Immature natural killer cell (primary cell): ENCODE measurements at regions not wholly inside any gene's neighbourhood (a gene's known extent, or its start where the extent isn't known, plus 50 kb on each side); places are given as distances from the start of the nearest gene placed in this dataset.
A peak's percentile ranks its signal among the peaks of the same experiment; 100 is the strongest.

Source experiments
- DNase-seq, 3 donors: peaks; one replicate each; pipeline ENCODE4 v3.0.0; 2022; ENCODE audit warnings: mixed read lengths in 1 of 3
- H3K27ac Mint-ChIP-seq, 6 donors: one replicate each; pipeline ENCODE4 v1.8.0; 2020; ENCODE audit warnings: mixed read lengths in 6 of 6, mild to moderate bottlenecking in 5 of 6, inconsistent platforms in 4 of 6, moderate library complexity in 3 of 6
- H3K27me3 Mint-ChIP-seq, 3 donors: one replicate each; pipeline ENCODE4 v1.8.0; 2020 to 2021; ENCODE audit warnings: low read depth in 3 of 3, mild to moderate bottlenecking in 3 of 3, mixed read lengths in 3 of 3, moderate library complexity in 3 of 3, inconsistent platforms in 1 of 3
- H3K36me3 Mint-ChIP-seq, 3 donors: one replicate each; pipeline ENCODE4 v1.8.0; 2020; ENCODE audit warnings: mixed read lengths in 3 of 3, inconsistent platforms in 2 of 3, mild to moderate bottlenecking in 2 of 3
- H3K4me1 Mint-ChIP-seq, 2 donors: one replicate each; pipeline ENCODE4 v1.8.0; 2020; ENCODE audit warnings: inconsistent platforms in 2 of 2, mild to moderate bottlenecking in 2 of 2, mixed read lengths in 2 of 2, moderate library complexity in 1 of 2
- H3K4me3 Mint-ChIP-seq, 5 donors: one replicate each; pipeline ENCODE4 v1.8.0; 2020; ENCODE audit warnings: mild to moderate bottlenecking in 5 of 5, mixed read lengths in 5 of 5, inconsistent platforms in 3 of 5, moderate library complexity in 3 of 5
- H3K9me3 Mint-ChIP-seq, 6 donors: one replicate each; pipeline ENCODE4 v1.8.0; 2020; ENCODE audit warnings: mild to moderate bottlenecking in 6 of 6, mixed read lengths in 6 of 6, inconsistent platforms in 4 of 6, moderate library complexity in 3 of 6

GRCh38 chr1:219517031-219517430, 95.9 kb downstream of the ZC3H11B start:
- Mint-ChIP-seq H3K4me3 (no peak overlapping the region), H3K4me1 (no peaks in the 10 kb centered on the region), H3K27me3 (peaks cover 0 to 4% (median 1%) of the 10 kb centered on the region in 3 donors), H3K9me3 (peaks cover 0 to 10% (median 2%) of the 10 kb centered on the region in 6 donors), H3K36me3 (no peaks in the 10 kb centered on the region), H3K27ac (no peak overlapping the region)
- DNase-seq, result no peak

- peaks cover 2 to 13% (median 3%) of the 10 kb centered on the region in 6 donors for H3K9me3 Mint-ChIP-seq
- no peak overlapping the region for H3K27ac Mint-ChIP-seq
- peaks cover 0 to 4% (median 3%) of the 10 kb centered on the region in 3 donors for H3K27me3 Mint-ChIP-seq
- no peaks in the 10 kb centered on the region for H3K4me1 Mint-ChIP-seq
- DNase-seq, result no peak
- no peaks in the 10 kb centered on the region for H3K36me3 Mint-ChIP-seq
- no peak overlapping the region for H3K4me3 Mint-ChIP-seq
Observed at GRCh38 chr1:219514728-219515127, 98.2 kb downstream of the ZC3H11B start.

DNA sequence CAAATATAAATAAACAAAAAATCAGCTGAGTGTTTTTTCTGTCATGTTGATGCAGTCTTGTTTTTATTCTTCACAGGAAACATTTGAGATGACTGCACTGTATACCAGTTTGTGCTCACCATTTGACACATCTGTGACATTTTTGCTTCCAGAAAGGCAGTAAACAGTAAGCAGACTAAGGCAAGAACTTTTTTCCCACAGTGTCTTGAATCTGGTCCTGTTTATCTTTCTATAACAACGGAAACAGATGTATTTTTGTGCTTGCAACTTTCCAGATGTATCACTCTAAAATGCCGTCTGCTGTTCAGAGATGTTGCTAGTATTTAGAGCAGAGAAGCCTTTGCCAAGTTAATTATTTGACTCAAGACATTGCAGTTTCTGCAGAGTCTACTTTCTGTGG, 105.5 kb downstream of the ZC3H11B start:
- peaks cover 0 to 18% (median 7%) of the 10 kb centered on the region in 6 donors for H3K9me3 Mint-ChIP-seq
- H3K4me3 Mint-ChIP-seq, result no peak overlapping the region
- no peaks in the 10 kb centered on the region for H3K36me3 Mint-ChIP-seq
- H3K4me1 Mint-ChIP-seq, result no peaks in the 10 kb centered on the region
- peaks cover 0 to 4% (median 2%) of the 10 kb centered on the region in 3 donors for H3K27me3 Mint-ChIP-seq
- no peak for DNase-seq
- H3K27ac Mint-ChIP-seq, result no peak overlapping the region

- no peak for DNase-seq
- Mint-ChIP-seq H3K4me1 (no peaks in the 10 kb centered on the region), H3K9me3 (peaks cover 0 to 22% (median 7%) of the 10 kb centered on the region in 6 donors), H3K4me3 (no peak overlapping the region), H3K36me3 (no peaks in the 10 kb centered on the region), H3K27me3 (peaks cover 0 to 4% (median 2%) of the 10 kb centered on the region in 3 donors), H3K27ac (no peak overlapping the region)
Observed at GRCh38 chr1:219506936-219507335, 106.0 kb downstream of the ZC3H11B start.

DNA sequence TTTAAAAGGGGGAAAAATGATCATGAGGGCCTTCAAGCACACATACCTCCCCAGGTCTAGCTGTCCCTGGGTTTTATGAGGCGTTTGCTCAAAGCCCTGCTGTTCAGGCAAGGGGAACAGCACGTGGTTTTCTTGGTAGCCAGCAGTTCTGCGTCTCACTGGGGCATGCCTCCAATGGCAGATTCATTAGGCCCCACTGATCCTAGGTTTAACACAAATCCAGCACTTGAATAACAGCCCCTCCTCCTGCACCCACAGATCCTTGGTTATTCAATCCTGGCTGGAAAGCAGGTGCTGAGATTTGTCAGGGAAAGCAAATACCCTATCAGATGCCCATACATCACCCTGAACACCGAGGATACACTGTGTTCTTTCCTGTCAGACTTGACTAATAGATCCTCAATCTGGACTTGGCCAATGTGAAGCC, 106.4 kb downstream of the ZC3H11B start:
- H3K9me3 Mint-ChIP-seq, result peaks cover 0 to 24% (median 7%) of the 10 kb centered on the region in 6 donors
- H3K27me3 Mint-ChIP-seq, result peaks cover 0 to 4% (median 2%) of the 10 kb centered on the region in 3 donors
- H3K4me1 Mint-ChIP-seq, result no peaks in the 10 kb centered on the region
- H3K36me3 Mint-ChIP-seq, result no peaks in the 10 kb centered on the region
- H3K27ac Mint-ChIP-seq, result no peak overlapping the region
- H3K4me3 Mint-ChIP-seq, result no peak overlapping the region
- DNase-seq, result no peak

DNA sequence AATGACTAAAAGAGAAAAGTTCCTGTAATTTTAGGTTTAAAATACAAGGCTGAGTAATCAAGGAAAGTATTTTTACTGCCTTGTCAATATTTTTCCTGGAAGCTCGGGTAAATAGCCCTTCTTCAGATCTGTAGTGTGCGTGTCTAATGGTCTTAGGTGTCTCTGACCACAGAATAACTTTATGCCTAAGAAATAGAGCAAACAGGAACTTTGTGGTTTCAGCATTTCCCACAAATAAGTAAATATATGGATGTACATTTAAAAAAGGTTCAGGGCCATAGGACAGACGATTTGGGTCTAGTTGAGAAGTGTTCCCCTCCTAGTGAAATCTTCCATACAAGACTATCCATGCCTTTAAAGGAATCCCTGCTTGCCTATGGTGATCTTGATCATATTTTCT, 107.0 kb downstream of the ZC3H11B start:
- peaks cover 0 to 24% (median 7%) of the 10 kb centered on the region in 6 donors for H3K9me3 Mint-ChIP-seq
- peaks cover 0 to 4% (median 2%) of the 10 kb centered on the region in 3 donors for H3K27me3 Mint-ChIP-seq
- H3K36me3 Mint-ChIP-seq, result no peaks in the 10 kb centered on the region
- no peak overlapping the region for H3K27ac Mint-ChIP-seq
- H3K4me1 Mint-ChIP-seq, result no peaks in the 10 kb centered on the region
- no peak overlapping the region for H3K4me3 Mint-ChIP-seq
- DNase-seq, result no peak

DNA sequence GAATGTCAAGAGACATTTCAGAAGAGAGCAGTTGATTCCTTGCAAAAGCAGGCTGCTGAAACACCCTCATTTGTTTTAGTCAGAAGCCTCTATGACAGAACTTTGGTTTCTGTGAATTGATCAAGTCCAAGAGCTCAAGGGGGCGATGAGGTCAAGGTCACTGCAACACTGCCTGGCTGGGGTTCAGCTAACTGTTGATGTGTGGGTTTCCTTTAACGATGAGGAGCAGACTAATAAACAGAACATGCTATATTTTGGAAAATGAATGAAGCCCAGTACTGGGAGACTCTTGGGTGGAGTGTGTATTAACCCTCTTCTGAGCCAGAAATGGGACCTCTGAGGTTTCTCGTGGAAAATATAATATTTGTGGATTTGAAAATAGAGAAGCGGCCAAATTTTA, 109.3 kb downstream of the ZC3H11B start:
- DNase-seq, result no peak
- Mint-ChIP-seq H3K27ac (no peak overlapping the region), H3K36me3 (no peaks in the 10 kb centered on the region), H3K4me3 (no peak overlapping the region), H3K9me3 (peaks cover 3 to 27% (median 4%) of the 10 kb centered on the region in 6 donors), H3K4me1 (no peaks in the 10 kb centered on the region), H3K27me3 (peaks cover 0 to 4% (median 0%) of the 10 kb centered on the region in 3 donors)

GRCh38 chr1:219500327-219500897, 112.5 kb downstream of the ZC3H11B start:
- Mint-ChIP-seq H3K27me3 (peaks cover 0 to 2% (median 2%) of the 10 kb centered on the region in 3 donors), H3K4me3 (peak overlapping the region in 1 of 5 donors; percentile 7), H3K27ac (no peak overlapping the region), H3K9me3 (peaks cover 2 to 29% (median 4%) of the 10 kb centered on the region in 6 donors), H3K4me1 (no peaks in the 10 kb centered on the region), H3K36me3 (no peaks in the 10 kb centered on the region)
- no peak for DNase-seq

- Mint-ChIP-seq H3K27me3 (peaks cover 0 to 2% (median 0%) of the 10 kb centered on the region in 3 donors), H3K4me3 (no peak overlapping the region), H3K4me1 (no peaks in the 10 kb centered on the region), H3K27ac (no peak overlapping the region), H3K36me3 (no peaks in the 10 kb centered on the region), H3K9me3 (peaks cover 0 to 24% (median 4%) of the 10 kb centered on the region in 6 donors)
- DNase-seq, result no peak
Observed at GRCh38 chr1:219498666-219499065, 114.2 kb downstream of the ZC3H11B start.

- peaks cover 0 to 2% (median 0%) of the 10 kb centered on the region in 3 donors for H3K27me3 Mint-ChIP-seq
Observed at GRCh38 chr1:219495737-219496408, 117.0 kb downstream of the ZC3H11B start.

GRCh38 chr1:219492717-219493116, 120.2 kb downstream of the ZC3H11B start:
- Mint-ChIP-seq H3K4me1 (no peaks in the 10 kb centered on the region), H3K36me3 (no peaks in the 10 kb centered on the region), H3K27ac (no peak overlapping the region), H3K9me3 (peaks cover 0 to 5% (median 0%) of the 10 kb centered on the region in 6 donors), H3K4me3 (no peak overlapping the region), H3K27me3 (peaks cover 0 to 2% (median 0%) of the 10 kb centered on the region in 3 donors)
- DNase-seq, result no peak

More at GRCh38 chr1:219495737-219496408, 117.0 kb downstream of the ZC3H11B start:
- no peaks in the 10 kb centered on the region for H3K4me1 Mint-ChIP-seq
- no peak overlapping the region for H3K27ac Mint-ChIP-seq
- H3K9me3 Mint-ChIP-seq, result peaks cover 0 to 17% (median 4%) of the 10 kb centered on the region in 6 donors
- no peak for DNase-seq
- H3K4me3 Mint-ChIP-seq, result no peak overlapping the region
- no peaks in the 10 kb centered on the region for H3K36me3 Mint-ChIP-seq

DNA sequence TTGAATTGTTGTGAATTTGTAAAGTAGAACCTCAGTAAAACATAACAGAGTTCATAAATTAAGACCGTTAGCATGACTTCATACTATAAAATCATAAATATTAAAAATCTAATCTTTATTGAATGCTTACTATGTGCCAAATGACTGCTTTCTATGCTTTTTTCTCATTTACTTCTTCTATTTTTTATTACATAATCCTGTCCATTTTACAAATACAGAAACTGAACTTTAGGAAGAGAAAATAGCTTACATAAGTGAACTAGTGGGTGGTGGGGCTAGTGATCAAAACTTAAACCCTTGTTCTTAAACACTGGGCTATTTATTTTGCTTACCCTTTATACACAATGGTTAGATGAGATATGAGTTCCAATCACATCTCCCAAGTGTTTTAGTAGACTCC, 122.3 kb downstream of the ZC3H11B start:
- peaks cover 0 to 7% (median 2%) of the 10 kb centered on the region in 6 donors for H3K9me3 Mint-ChIP-seq
- H3K4me1 Mint-ChIP-seq, result no peaks in the 10 kb centered on the region
- no peak overlapping the region for H3K27ac Mint-ChIP-seq
- DNase-seq, result no peak
- peaks cover 0 to 2% (median 0%) of the 10 kb centered on the region in 3 donors for H3K27me3 Mint-ChIP-seq
- no peak overlapping the region for H3K4me3 Mint-ChIP-seq
- H3K36me3 Mint-ChIP-seq, result no peaks in the 10 kb centered on the region

DNA sequence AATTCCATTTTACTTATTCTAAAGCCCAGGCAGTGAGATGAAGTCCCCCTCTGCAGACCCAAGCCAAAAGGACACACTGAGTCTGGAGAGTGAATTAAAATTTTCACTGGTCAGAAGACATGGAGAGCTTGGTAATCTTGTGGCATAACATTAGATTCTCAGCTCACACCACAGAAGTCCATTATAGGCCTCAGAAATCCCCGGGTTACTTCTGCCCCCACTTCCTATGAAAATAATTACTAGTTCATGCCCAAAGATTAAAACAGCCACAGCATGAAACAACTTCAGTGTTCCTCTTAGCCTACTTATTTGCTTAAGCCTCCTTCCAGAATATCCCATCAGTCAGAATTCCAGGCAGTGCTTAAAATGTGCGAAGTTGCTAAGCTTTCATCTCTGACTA, 123.3 kb downstream of the ZC3H11B start:
- Mint-ChIP-seq H3K27me3 (peaks cover 0 to 2% (median 0%) of the 10 kb centered on the region in 3 donors), H3K36me3 (no peaks in the 10 kb centered on the region), H3K4me1 (no peaks in the 10 kb centered on the region), H3K27ac (no peak overlapping the region), H3K9me3 (peaks cover 0 to 7% (median 2%) of the 10 kb centered on the region in 6 donors), H3K4me3 (no peak overlapping the region)
- DNase-seq, result no peak

DNA sequence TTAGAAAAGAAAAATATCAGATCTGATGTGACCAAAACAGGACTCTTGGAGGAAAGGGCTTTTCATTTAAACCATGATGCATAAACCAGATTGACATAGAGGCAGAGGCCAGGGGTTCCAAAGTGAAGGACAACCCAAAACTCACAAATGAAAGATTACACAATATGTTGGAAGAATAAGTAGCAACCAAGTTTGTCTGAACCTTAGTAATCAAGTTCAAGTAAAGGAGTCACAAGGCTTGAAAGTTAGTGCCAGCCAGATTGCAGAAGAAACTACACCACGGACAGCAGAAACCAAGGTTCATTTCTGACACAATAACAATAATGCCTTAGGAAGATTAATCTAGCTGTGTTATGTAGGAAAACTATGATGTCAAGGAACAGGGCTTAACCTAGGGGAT, 124.6 kb downstream of the ZC3H11B start:
- no peak for DNase-seq
- Mint-ChIP-seq H3K27ac (no peak overlapping the region), H3K9me3 (peaks cover 0 to 7% (median 2%) of the 10 kb centered on the region in 6 donors), H3K4me3 (no peak overlapping the region), H3K27me3 (peaks cover 0 to 2% (median 0%) of the 10 kb centered on the region in 3 donors), H3K36me3 (no peaks in the 10 kb centered on the region), H3K4me1 (no peaks in the 10 kb centered on the region)
